CD4-positive, alpha-beta memory T cell (primary cell): ENCODE measurements at regions not wholly inside any gene's neighbourhood (a gene's known extent, or its start where the extent isn't known, plus 50 kb on each side); places are given as distances from the start of the nearest gene placed in this dataset.

Experiments used
- CTCF ChIA-PET: fragments of 350-600 bp; sonication (Branson Sonifier 250); formaldehyde crosslinking; loops from one replicate; lab custom pipeline; 2021; ENCODE audit warnings: inconsistent platforms; ENCODE audit not compliant: partially characterized antibody; lab: Charles Lee
- POLR2A ChIA-PET: fragments of 350-600 bp; sonication (Branson Sonifier 250); formaldehyde crosslinking; loops from one replicate; lab custom pipeline; 2021; ENCODE audit not compliant: partially characterized antibody; lab: Charles Lee
- DNase-seq, 5 donors: peaks; one replicate each; pipeline versions ENCODE4 v3.0.0 to v3.0.0-alpha.2; 2020 to 2022; ENCODE audit warnings: mixed read lengths in 1 of 5
- H3K27ac ChIP-seq: one replicate; pipeline ENCODE4 v1.7.0; 2013; ENCODE audit warnings: low read depth, low read length
- H3K27me3 ChIP-seq: 2 replicates; pipeline ENCODE4 v1.7.0; 2013; ENCODE audit warnings: mild to moderate bottlenecking, low read length, moderate library complexity; ENCODE audit not compliant: insufficient read depth
- H3K36me3 ChIP-seq: 2 replicates; pipeline ENCODE4 v1.7.0; 2013; ENCODE audit warnings: mild to moderate bottlenecking, low read length, moderate library complexity; ENCODE audit not compliant: insufficient read depth
- H3K4me1 ChIP-seq: 2 replicates; pipeline ENCODE4 v1.7.0; 2013; ENCODE audit warnings: mild to moderate bottlenecking, low read length, moderate library complexity; ENCODE audit not compliant: insufficient read depth
- H3K4me3 ChIP-seq, 2 donors: one replicate each; pipeline ENCODE4 v1.7.0; 2013; ENCODE audit warnings: low read length in 2 of 2, mild to moderate bottlenecking in 1 of 2
- H3K9me3 ChIP-seq, 2 donors: one replicate each; pipeline ENCODE4 v1.7.0; 2013; ENCODE audit warnings: low read length in 2 of 2, control low read depth in 1 of 2; ENCODE audit not compliant: control insufficient read depth in 1 of 2
- H3K27ac Mint-ChIP-seq, 7 donors: one replicate each; pipeline ENCODE4 v1.8.0; 2020 to 2021; ENCODE audit warnings: mixed read lengths in 7 of 7, mild to moderate bottlenecking in 6 of 7, inconsistent platforms in 3 of 7, moderate library complexity in 3 of 7
- H3K27me3 Mint-ChIP-seq, 2 donors: one replicate each; pipeline ENCODE4 v1.8.0; 2020 to 2021; ENCODE audit warnings: mixed read lengths in 2 of 2
- H3K36me3 Mint-ChIP-seq, 2 donors: one replicate each; pipeline ENCODE4 v1.8.0; 2020 to 2021; ENCODE audit warnings: mixed read lengths in 2 of 2, inconsistent platforms in 1 of 2, mild to moderate bottlenecking in 1 of 2
- H3K4me1 Mint-ChIP-seq, 4 donors: one replicate each; pipeline ENCODE4 v1.8.0; 2020 to 2021; ENCODE audit warnings: mixed read lengths in 4 of 4, mild to moderate bottlenecking in 1 of 4
- H3K4me3 Mint-ChIP-seq, 8 donors: one replicate each; pipeline ENCODE4 v1.8.0; 2020 to 2021; ENCODE audit warnings: mixed read lengths in 8 of 8, mild to moderate bottlenecking in 7 of 8, moderate library complexity in 6 of 8, inconsistent platforms in 3 of 8
- H3K9me3 Mint-ChIP-seq, 8 donors: one replicate each; pipeline ENCODE4 v1.8.0; 2020 to 2021; ENCODE audit warnings: mixed read lengths in 8 of 8, mild to moderate bottlenecking in 5 of 8, inconsistent platforms in 3 of 8, moderate library complexity in 1 of 8
- intact Hi-C: fragments of 100-400 bp; cut with micrococcal nuclease; formaldehyde crosslinking; loops from one replicate; pipeline ENCODE4 v1.15.1; 2023

DNA sequence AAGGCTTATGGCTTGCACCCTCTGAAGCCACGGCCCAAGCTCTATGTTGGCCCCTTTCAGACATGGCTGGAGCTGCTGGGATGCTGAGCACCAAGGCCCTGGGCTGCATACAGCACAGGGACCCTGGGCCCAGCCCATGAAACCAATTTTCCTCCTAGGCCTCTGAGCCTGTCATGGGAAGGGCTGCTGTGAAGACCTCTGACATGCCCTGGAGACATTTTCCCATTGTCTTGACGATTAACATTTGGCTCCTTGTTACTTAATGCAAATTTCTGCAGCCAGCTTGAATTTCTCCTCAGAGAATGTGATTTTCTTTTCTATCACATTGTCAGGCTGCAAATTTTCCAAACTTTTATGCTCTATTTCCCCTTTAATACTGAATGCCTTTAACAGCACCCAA is 844.7 kb downstream of the PCDH18 start:
- ChIA-PET POLR2A (no interaction called here), CTCF (no interaction called here)
- no peaks in the 10 kb centered on the region for H3K4me1 Mint-ChIP-seq
- H3K9me3 Mint-ChIP-seq = peaks cover 0 to 10% (median 4%) of the 10 kb centered on the region in 8 donors
- DNase-seq = no peak
- H3K36me3 Mint-ChIP-seq = no peaks in the 10 kb centered on the region
- no peaks in the 10 kb centered on the region for H3K36me3 ChIP-seq
- H3K4me3 Mint-ChIP-seq = no peak overlapping the region
- intact Hi-C loops = no loop called here
- H3K27ac ChIP-seq = no peak overlapping the region
- H3K27ac Mint-ChIP-seq = no peak overlapping the region
- no peaks in the 10 kb centered on the region for H3K9me3 ChIP-seq
- H3K27me3 ChIP-seq = no peaks in the 10 kb centered on the region
- no peaks in the 10 kb centered on the region for H3K27me3 Mint-ChIP-seq
- no peak overlapping the region for H3K4me3 ChIP-seq
- no peaks in the 10 kb centered on the region for H3K4me1 ChIP-seq

DNA sequence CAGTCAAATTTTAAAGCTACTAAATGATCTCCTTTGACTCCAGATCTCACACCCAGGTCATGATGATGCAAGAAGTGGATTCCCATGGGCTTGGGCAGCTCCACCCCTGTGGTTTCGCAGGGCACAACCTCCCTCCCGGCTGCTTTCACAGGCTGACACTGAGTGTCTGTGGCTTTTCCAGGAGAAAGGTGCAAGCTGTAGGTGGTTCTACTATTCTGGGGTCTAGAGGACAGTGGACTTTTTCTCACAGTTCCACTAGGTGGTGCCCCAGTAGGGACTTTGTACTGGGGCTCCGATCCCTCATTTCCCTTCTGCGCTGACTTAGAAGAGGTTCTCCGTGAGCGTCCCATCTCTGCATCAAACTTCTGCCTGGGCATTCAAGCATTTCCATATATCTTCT is 845.2 kb downstream of the PCDH18 start:
- ChIA-PET CTCF (no interaction called here), POLR2A (no interaction called here)
- Histone ChIP-seq H3K27ac (no peak overlapping the region), H3K27me3 (no peaks in the 10 kb centered on the region), H3K4me3 (no peak overlapping the region), H3K4me1 (no peaks in the 10 kb centered on the region), H3K36me3 (no peaks in the 10 kb centered on the region), H3K9me3 (no peaks in the 10 kb centered on the region)
- H3K27ac Mint-ChIP-seq = no peak overlapping the region
- peaks cover 0 to 10% (median 4%) of the 10 kb centered on the region in 8 donors for H3K9me3 Mint-ChIP-seq
- intact Hi-C loops = no loop called here
- H3K36me3 Mint-ChIP-seq = no peaks in the 10 kb centered on the region
- DNase-seq = no peak
- no peak overlapping the region for H3K4me3 Mint-ChIP-seq
- no peaks in the 10 kb centered on the region for H3K27me3 Mint-ChIP-seq
- no peaks in the 10 kb centered on the region for H3K4me1 Mint-ChIP-seq

DNA sequence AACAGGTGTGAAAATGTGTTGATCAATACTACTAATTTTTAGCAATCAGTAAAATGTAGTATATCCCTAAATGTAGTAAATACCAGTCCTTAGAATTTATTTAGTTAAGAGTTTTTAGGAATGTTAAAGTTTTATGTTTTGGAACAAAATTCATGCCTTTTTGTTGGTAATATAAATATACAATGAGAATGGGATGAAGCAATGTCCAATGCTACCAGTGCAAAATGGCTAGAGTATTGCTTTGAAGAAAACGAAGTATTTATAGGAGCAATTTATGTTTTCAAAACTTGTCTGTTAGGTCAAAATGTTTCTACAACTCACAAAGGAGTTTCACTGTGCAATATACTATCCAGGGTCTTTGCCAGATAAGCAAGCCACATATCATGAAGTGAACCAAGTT is 851.5 kb downstream of the PCDH18 start:
- Mint-ChIP-seq H3K9me3 (peaks cover 0 to 10% (median 4%) of the 10 kb centered on the region in 8 donors), H3K27me3 (no peaks in the 10 kb centered on the region), H3K4me3 (no peak overlapping the region), H3K4me1 (no peaks in the 10 kb centered on the region), H3K36me3 (no peaks in the 10 kb centered on the region), H3K27ac (no peak overlapping the region)
- no peak for DNase-seq
- Histone ChIP-seq H3K4me3 (no peak overlapping the region), H3K4me1 (no peaks in the 10 kb centered on the region), H3K27me3 (no peaks in the 10 kb centered on the region), H3K27ac (no peak overlapping the region), H3K36me3 (no peaks in the 10 kb centered on the region), H3K9me3 (no peaks in the 10 kb centered on the region)
- intact Hi-C loops = no loop called here
- ChIA-PET POLR2A (no interaction called here), CTCF (interaction anchor here (2.2 kb wide), 1 partner anchor 11 kb away, joined by 6 read pairs; no protein-coding TSS in a partner anchor)

- Mint-ChIP-seq H3K27me3 (no peaks in the 10 kb centered on the region), H3K4me1 (no peaks in the 10 kb centered on the region), H3K36me3 (no peaks in the 10 kb centered on the region), H3K27ac (no peak overlapping the region), H3K9me3 (peaks cover 0 to 11% (median 4%) of the 10 kb centered on the region in 8 donors), H3K4me3 (no peak overlapping the region)
- Histone ChIP-seq H3K4me3 (no peak overlapping the region), H3K27ac (no peak overlapping the region), H3K27me3 (no peaks in the 10 kb centered on the region), H3K36me3 (no peaks in the 10 kb centered on the region), H3K9me3 (no peaks in the 10 kb centered on the region), H3K4me1 (no peaks in the 10 kb centered on the region)
- intact Hi-C loops = no loop called here
- POLR2A ChIA-PET = no interaction called here
- CTCF ChIA-PET = interaction anchor here (2.2 kb wide), 1 partner anchor 11 kb away, joined by 6 read pairs; no protein-coding TSS in a partner anchor
- no peak for DNase-seq
These were observed 852.0 kb downstream of the PCDH18 start for GRCh38 chr4:136680271-136680670.

DNA sequence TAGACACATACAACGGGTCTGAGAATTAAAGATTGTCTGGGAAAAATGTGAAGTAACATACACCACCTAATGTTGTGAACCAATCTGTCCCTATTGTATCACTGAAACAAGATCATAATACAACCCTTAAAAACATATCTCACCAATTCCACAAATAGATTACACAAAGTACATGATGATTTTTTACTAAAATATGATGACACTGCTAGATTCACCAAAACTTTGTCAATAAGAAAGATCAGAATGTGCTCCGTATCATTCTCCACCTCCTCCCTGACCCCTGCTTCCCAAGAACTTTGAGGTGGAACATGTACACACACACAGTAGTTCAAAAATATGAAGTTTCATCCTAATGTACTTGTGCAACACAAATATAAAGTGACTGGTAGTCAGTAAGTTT is 862.0 kb downstream of the PCDH18 start:
- Histone ChIP-seq H3K27me3 (no peaks in the 10 kb centered on the region), H3K36me3 (no peaks in the 10 kb centered on the region), H3K4me3 (no peak overlapping the region), H3K9me3 (no peaks in the 10 kb centered on the region), H3K27ac (no peak overlapping the region), H3K4me1 (no peaks in the 10 kb centered on the region)
- no peak overlapping the region for H3K27ac Mint-ChIP-seq
- no peaks in the 10 kb centered on the region for H3K36me3 Mint-ChIP-seq
- intact Hi-C loops = no loop called here
- H3K4me1 Mint-ChIP-seq = no peaks in the 10 kb centered on the region
- H3K4me3 Mint-ChIP-seq = no peak overlapping the region
- DNase-seq = no peak
- H3K27me3 Mint-ChIP-seq = no peaks in the 10 kb centered on the region
- POLR2A ChIA-PET = no interaction called here
- peaks cover 0 to 9% (median 3%) of the 10 kb centered on the region in 8 donors for H3K9me3 Mint-ChIP-seq
- CTCF ChIA-PET = no interaction called here

DNA sequence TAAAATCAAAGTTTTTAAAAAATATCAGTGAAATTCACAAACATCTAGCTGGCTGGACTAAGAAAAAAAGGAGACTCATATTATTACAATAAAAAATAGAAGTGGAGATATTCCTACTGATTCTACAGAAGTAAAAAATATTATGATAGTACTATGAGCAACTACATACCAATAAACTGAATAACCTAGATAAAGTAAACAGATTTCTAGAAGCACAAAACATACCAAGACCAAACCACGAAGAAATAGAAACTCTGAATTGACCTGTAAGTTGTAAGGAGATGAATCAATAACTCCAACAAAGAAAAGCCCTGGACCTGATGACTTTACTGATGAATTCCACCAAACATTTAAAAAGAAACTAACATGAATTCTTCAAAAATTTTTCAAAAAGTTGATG is 867.3 kb downstream of the PCDH18 start:
- no peaks in the 10 kb centered on the region for H3K4me1 ChIP-seq
- no peak overlapping the region for H3K27ac ChIP-seq
- Mint-ChIP-seq H3K36me3 (no peaks in the 10 kb centered on the region), H3K4me1 (no peaks in the 10 kb centered on the region), H3K9me3 (peaks cover 3 to 22% (median 10%) of the 10 kb centered on the region in 8 donors), H3K4me3 (no peak overlapping the region), H3K27me3 (no peaks in the 10 kb centered on the region), H3K27ac (no peak overlapping the region)
- POLR2A ChIA-PET = no interaction called here
- intact Hi-C loops = no loop called here
- no peaks in the 10 kb centered on the region for H3K9me3 ChIP-seq
- H3K27me3 ChIP-seq = no peaks in the 10 kb centered on the region
- no peak for DNase-seq
- CTCF ChIA-PET = no interaction called here
- no peaks in the 10 kb centered on the region for H3K36me3 ChIP-seq
- H3K4me3 ChIP-seq = no peak overlapping the region

- no peaks in the 10 kb centered on the region for H3K36me3 Mint-ChIP-seq
- Histone ChIP-seq H3K27me3 (no peaks in the 10 kb centered on the region), H3K4me3 (no peak overlapping the region), H3K27ac (no peak overlapping the region), H3K36me3 (no peaks in the 10 kb centered on the region), H3K4me1 (no peaks in the 10 kb centered on the region), H3K9me3 (no peaks in the 10 kb centered on the region)
- ChIA-PET CTCF (no interaction called here), POLR2A (no interaction called here)
- no peaks in the 10 kb centered on the region for H3K4me1 Mint-ChIP-seq
- no peak for DNase-seq
- no peak overlapping the region for H3K4me3 Mint-ChIP-seq
- H3K27me3 Mint-ChIP-seq = no peaks in the 10 kb centered on the region
- no peak overlapping the region for H3K27ac Mint-ChIP-seq
- intact Hi-C loops = no loop called here
- H3K9me3 Mint-ChIP-seq = peaks cover 3 to 22% (median 13%) of the 10 kb centered on the region in 8 donors
These were observed 869.8 kb downstream of the PCDH18 start for GRCh38 chr4:136662539-136662938.
